GM18907 (cell line): ENCODE measurements at regions not wholly inside any gene's neighbourhood (a gene's known extent, or its start where the extent isn't known, plus 50 kb on each side); places are given as distances from the start of the nearest gene placed in this dataset.

Source experiments
- ATAC-seq: cut with Tn5 transposase; IDR thresholded peaks from one replicate; pipeline ENCODE4 v1.9.1; 2021; ENCODE audit warnings: mild to moderate bottlenecking, moderate library complexity; ENCODE audit not compliant: unreplicated experiment

GRCh38 chr2:43022896-43023295 lies 203.5 kb downstream of the ZFP36L2 start:
- ATAC-seq, result no peak

DNA sequence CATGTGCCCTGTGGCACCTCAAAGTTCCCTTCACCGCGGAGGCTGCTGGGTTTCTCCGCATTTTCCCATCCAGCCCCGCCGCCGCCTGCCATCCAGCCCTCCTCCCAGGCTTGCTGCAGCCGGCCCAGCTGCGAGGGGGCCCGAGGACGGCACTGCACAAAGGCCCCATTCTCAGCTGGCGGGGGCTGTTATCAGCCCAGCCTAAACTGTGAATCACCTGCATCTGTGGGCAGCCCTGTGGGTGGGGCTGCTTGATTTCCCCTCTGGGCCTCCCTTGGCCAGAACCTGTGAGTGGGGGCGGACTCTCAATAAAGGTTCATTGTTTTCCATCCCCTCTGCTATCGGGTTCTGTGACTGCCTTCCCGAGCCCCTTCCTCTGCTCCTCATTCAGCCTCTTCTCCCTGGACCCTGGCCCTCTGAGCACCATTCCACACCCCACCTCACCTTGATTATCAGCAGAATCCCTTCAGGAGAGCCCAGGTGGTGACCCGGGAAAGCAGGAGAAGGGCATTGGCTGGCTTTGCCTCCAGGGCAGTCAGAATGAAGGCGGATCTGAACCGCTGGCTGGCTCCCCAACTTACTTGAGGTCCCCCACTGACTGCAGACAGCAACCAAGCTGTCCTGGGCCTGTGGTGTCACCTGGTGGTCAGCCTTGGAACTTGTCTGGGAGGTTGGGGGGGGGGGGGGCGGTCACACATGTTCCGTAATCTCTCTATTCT lies 204.5 kb downstream of the ZFP36L2 start:
- ATAC-seq, result no peak

DNA sequence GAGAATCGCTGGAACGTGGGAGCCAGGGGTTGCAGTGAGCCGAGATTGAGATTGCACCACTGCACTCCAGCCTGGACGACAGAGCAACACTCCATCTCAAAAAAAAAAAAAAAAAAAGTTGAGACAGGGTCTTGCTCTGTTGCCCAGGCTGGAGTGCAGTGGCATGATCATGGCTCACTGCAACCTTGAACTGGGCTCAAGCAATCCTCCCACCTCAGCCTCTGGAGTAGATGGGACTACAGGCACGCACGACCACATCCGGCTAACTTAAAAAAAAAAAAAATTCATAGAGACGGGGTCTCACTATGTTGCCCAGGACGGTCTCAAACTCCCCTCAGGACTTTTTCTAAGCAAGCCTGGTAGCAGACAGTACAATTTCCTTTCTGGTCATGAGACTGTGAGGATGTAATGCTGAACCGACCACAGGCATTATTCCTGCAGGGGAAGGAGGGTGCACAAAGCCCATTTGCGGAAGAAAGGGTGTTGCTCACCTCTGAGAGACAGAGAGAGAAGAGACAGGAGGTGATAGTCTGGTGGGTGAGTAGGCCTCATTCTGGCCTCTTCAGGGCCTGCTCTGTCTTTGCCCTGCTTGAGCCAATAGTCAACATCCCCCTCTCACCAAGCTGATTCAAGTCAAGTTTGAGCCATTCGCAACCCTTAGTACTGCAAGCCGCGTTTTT lies 205.3 kb downstream of the ZFP36L2 start:
- ATAC-seq, result no peak

GRCh38 chr2:43020296-43020695 lies 206.1 kb downstream of the ZFP36L2 start:
- no peak for ATAC-seq

DNA sequence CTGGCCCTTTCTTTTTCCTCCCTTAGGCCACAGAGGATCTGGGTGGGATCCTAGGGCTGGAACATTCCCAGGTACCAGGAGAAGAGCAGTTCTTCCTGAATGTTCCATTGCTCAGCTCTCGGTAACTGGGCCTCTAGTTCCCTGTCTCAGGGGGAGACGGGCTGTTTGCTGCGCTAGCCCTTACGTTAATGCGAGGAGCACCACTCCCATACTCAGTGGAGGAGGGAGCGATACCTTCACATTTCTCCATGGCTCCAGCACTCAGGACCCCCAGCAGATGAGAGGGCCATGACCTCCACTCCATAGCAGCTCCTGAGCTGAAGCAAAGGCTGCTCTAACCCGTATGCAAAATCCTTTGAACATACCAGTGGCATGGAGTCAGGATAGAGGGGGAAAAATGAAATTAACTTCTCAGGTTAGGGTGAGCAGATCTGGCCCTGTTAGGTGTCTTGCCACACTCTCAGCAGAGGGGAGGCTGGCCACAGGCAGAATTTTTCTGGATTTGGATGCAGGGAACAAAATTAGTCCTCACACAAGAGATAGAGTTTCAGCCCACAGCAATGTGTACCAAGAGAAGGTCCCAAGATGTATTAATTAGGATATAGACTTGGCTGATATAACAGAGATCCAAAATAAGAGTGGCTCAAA lies 206.7 kb downstream of the ZFP36L2 start:
- ATAC-seq, result no peak

DNA sequence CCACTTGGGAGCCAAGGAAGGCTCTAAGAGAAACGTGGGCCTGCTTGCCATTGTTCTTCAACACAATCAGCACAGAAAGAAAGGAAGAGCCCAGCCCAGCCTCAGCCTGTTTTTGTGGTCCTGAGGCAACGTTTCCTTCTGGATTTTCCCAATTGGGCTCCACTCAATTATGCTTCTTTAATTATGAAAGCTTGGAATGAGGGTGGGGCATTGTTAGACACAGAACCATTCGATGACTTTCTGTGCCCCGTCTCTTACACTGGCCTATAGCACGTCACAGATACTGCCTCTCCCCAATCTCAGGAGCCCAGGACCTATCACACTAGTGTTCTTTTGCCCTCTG lies 207.4 kb downstream of the ZFP36L2 start:
- no peak for ATAC-seq

DNA sequence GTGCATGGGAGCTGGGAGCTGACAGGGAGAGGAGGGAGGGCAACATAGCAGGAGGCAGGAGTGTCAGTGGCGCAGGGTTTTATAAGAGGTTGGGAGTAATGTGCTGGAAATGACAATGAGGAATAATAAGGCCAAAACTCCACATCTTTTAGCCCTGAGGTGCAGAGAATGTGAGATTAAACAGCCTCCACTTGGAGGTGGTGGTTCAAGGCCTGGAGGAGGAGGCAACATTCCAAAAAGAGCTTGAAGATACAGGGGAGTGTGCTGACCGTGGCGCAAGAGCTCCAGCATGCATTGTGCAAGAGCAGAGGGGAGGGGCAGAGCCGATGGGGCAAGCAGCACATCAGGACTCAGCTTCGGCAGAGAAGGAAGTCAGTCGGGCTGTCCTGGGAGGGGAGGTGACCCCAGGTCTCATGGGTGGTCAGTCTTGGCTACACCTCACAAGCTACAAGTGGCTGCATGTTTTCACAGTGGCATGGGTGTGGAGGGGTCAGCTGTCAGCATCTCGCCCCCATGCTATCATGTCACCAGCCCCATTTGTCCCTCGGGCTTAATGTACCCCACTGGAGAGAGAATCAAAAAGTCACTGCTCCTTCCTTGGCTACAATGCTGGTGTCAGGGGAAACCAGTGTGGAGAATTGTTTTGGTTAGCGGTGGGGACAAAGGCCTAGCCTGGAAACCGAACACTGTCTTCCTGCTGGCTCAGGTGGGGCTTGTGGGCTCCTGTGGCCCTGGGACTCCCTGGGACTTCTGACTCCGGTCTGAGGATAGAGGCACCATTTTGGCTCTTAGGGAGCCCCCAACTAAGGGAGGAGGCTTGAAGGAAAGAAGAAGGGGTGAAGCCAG lies 208.0 kb downstream of the ZFP36L2 start:
- ATAC-seq, result no peak

DNA sequence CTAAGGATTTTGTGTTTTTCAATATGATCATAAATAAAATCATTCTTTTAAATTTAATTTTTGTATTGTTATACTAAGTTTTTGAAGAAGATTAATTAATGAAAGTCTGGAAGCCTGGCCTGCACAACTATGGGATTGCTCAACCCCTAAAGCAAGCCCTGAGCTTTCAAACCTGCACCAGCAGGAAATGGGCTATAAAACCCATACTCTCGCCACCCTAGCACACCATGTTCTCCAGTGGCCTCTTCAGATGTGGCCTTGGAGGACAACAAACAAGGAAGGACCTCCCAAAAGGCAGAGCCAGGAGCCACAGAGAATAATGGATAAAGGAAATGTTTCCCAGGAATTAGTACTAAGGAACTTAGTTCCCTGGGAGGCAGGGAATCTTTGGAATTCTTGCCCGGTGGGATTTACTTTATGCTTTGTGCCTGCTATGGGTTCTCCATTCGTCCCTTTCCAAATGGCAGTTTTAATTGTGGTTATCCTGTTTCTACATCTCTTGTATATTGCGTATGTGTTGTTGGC lies 212.5 kb downstream of the ZFP36L2 start:
- no peak for ATAC-seq

- ATAC-seq, result no peak
Measured at GRCh38 chr2:43012966-43013365, 213.4 kb downstream of the ZFP36L2 start.

DNA sequence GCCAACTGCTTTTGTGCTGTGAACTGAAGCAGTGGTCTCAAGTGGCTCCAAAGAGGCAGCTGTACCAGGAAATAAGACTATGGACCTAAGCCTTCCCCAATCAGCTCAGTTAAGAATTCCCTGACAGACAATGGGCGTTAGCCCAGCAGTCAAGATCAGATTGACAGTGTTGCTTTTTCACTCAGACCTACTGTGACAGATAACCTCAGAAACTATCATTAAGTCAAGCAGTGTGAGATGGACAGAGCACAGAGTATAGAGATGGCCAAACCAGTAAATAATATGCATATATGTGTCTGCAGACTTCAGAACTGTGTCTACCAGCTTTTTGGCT lies 215.3 kb downstream of the ZFP36L2 start:
- no peak for ATAC-seq

DNA sequence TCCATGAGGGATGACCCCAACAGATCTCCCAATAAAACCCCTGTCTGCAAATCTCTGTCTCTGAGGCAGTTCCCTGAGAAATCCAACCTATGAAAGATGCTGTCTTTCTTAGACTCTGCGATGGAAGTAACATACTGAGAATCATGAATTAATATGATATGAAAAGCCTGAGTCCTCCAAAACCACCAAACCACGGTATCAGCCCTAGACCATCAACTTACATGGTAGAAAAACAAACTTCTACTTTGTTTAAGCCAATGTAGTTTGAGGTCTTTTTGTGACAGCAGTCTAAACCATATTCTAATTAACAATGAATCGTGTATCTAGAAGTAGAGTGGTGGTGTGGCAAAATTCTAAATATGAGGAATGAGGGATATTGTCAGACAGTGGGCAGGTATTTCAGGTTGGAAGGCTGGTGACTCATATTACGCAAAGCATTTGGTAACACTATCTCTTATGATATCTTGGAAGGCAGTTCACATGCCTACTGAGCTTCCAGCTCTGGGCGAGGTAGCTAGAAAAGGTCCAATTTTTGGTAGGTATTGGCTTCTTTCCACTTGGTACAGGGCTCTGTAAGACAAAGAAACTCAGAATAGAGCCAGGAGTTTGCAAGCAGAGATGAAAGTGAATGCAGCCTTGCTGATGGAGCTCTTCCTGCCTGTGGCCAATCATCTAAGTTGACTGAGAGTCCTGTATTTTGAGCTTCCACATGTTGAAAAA lies 215.8 kb downstream of the ZFP36L2 start:
- no peak for ATAC-seq

GRCh38 chr2:43009448-43009847 lies 217.0 kb downstream of the ZFP36L2 start:
- no peak for ATAC-seq

- no peak for ATAC-seq
Measured at GRCh38 chr2:43008388-43008787, 216.0 kb upstream of the HAAO start.

- no peak for ATAC-seq
Measured at GRCh38 chr2:43007901-43008300, 215.5 kb upstream of the HAAO start.

GRCh38 chr2:43006834-43007543 lies 214.6 kb upstream of the HAAO start:
- ATAC-seq, result no peak

DNA sequence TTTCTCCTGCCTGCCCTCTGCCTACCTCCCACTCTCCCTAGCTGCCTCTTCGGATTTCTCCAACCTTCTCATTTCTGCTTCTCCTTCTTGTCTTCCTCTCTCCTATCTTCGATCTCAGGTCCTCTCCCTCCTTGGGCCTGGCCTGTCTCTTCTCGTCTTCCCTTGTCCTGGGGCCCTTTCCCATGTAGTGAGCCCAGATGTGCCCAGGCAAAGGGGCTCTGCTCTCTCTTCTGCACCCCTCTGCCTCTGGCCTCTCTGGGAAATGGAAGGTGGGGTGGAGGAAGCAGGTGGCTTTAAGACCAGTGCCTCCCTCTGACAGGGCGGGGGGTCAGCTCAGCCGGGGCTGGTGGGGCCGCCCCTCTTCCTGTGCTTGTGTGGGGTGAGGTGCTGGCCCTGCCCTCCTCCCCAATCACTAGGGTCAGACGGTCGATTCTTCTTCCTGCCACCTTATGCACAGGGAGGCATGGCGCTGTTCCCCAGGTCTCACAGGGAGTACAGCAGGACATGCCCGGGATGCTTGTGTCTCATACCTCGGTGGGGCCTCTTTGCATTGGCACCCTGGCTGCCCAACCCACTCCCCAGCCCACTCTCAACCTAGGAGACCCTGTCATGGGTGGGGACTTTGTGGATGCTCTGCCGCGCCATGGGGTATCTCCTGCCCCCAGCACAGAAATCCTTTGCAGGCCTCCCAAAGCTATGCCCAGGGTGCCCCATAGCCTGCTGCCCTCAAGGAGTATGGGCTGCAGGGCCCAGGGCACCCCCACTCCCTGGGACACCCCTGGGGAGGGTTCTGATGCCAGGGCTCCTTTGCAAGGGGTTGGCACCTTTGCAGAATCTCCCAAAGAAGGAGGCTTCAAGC lies 213.8 kb upstream of the HAAO start:
- ATAC-seq, result no peak

- no peak for ATAC-seq
Measured at GRCh38 chr2:43005245-43005974, 213.0 kb upstream of the HAAO start.

DNA sequence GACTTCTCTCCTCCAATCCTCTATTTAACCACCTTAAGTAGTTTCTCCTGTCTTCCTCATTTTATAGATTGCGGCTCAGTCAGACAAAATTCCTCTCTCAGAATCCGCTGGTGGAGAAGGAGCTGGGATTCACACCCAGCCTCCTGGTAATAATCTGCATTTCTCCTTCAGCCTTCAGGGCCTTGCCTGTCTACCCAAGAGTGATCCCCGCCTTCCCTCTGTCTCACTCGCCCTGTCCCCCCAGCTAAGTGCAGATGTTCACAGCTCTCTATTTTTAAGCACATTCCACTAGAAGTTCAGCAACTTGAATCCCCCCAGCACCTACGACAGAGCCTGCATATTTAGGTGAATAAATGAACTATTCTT lies 212.5 kb upstream of the HAAO start:
- no peak for ATAC-seq
